GM12865 (cell line): ENCODE measurements at regions not wholly inside any gene's neighbourhood (a gene's known extent, or its start where the extent isn't known, plus 50 kb on each side); places are given as distances from the start of the nearest gene placed in this dataset.

Source experiments
- DNase-seq: peaks from one replicate; pipeline ENCODE4 v3.0.0; 2010; ENCODE audit warnings: low read depth
- H3K4me3 ChIP-seq: 2 replicates; pipeline ENCODE4 v1.5.1; 2011; ENCODE audit warnings: mild to moderate bottlenecking, low read depth, low read length, control low read depth
- CTCF ChIP-seq: IDR thresholded peaks from 2 replicates; pipeline ENCODE4 v1.5.1; 2011; ENCODE audit warnings: low read length, control low read depth, low read depth, inconsistent platforms; ENCODE audit not compliant: insufficient read depth; ENCODE audit errors: missing control alignments

GRCh38 chr2:30030361-30030760, 109.0 kb upstream of the ALK start:
- H3K4me3 ChIP-seq: no peak overlapping the region
- no peak for DNase-seq
- TF ChIP-seq CTCF: no peak

- DNase-seq: no peak
- no peak overlapping the region for H3K4me3 ChIP-seq
- no peak for TF ChIP-seq CTCF
These were observed 109.8 kb upstream of the ALK start for GRCh38 chr2:30031184-30031583.

GRCh38 chr2:30034052-30034775, 112.6 kb upstream of the YPEL5 start:
- no peak for DNase-seq
- H3K4me3 ChIP-seq: no peak overlapping the region
- no peak for TF ChIP-seq CTCF

- H3K4me3 ChIP-seq: no peak overlapping the region
- no peak for DNase-seq
- no peak for TF ChIP-seq CTCF
These were observed 109.8 kb upstream of the YPEL5 start for GRCh38 chr2:30037016-30037415.

- no peak for TF ChIP-seq CTCF
- H3K4me3 ChIP-seq: no peak overlapping the region
- no peak for DNase-seq
These were observed 108.4 kb upstream of the YPEL5 start for GRCh38 chr2:30038419-30038818.

- no peak for TF ChIP-seq CTCF
- no peak for DNase-seq
- no peak overlapping the region for H3K4me3 ChIP-seq
These were observed 107.7 kb upstream of the YPEL5 start for GRCh38 chr2:30039101-30039500.

GRCh38 chr2:30040147-30040546, 106.7 kb upstream of the YPEL5 start:
- DNase-seq: no peak
- TF ChIP-seq CTCF: no peak
- H3K4me3 ChIP-seq: no peak overlapping the region
